ENCODE measurements at regions not wholly inside any gene's neighbourhood (a gene's known extent, or its start where the extent isn't known, plus 50 kb on each side); places are given as distances from the start of the nearest gene placed in this dataset.

DNA sequence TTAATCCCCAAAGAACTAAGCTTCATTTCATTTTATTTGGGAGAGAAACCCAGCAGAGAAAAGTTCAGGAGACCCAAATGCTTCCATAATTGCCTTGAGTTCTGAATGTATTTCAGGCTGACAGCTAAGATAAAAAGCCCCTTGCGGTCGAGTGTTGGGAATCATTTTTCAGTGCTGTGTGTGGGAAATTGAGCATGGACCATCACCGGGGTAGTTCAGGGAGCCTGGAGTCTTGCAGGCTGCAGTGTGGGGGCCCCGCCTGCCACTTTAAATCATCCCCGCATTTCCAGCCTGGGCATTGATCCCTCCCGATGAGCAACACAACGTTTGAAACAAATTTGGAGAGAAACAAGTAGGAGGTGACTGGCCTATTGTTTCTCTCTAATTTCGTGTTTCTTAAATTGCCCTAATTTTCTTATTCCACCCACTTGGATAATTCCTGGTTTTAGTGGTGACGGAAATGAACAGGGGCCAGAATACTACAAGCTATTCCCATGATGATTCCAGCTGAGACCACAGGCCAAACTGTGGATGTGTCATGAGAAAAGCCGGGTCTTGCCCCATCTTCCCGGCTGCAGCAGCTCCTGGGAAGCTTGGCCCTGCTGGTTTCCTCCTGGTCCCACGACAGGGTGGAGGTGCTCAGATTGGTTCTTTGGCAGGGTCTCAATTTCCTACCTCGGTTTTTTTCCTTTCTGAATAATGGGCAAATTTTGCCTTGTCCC lies 75.1 kb downstream of the FOXL1 start:
- FAIRE-seq = no peak
- TF ChIP-seq JUNB (IDR thresholded peaks at IDR 0.05) (no peak), TFCP2L1 (CRISPR knock-in tag; IDR thresholded peaks at IDR 0.05) (no peak), CHD4 (IDR thresholded peaks at IDR 0.05; ENCODE audit: borderline replicate concordance) (no peak), EHMT2 (IDR thresholded peaks at IDR 0.05; ENCODE audit: low read depth) (no peak), ESRRA (IDR thresholded peaks at IDR 0.05; ENCODE audit: borderline replicate concordance, low read length) (no peak), ZNF302 (CRISPR knock-in tag; IDR thresholded peaks at IDR 0.05) (no peak), NR3C1 (IDR thresholded peaks at IDR 0.05) (no peak)
- TF ChIP-seq, protein P1, sequence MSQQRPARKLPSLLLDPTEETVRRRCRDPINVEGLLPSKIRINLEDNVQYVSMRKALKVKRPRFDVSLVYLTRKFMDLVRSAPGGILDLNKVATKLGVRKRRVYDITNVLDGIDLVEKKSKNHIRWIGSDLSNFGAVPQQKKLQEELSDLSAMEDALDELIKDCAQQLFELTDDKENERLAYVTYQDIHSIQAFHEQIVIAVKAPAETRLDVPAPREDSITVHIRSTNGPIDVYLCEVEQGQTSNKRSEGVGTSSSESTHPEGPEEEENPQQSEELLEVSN (IDR thresholded peaks at IDR 0.05; ENCODE audit: borderline replicate concordance, low read depth) = no peak
- TF ChIP-seq, protein P2, sequence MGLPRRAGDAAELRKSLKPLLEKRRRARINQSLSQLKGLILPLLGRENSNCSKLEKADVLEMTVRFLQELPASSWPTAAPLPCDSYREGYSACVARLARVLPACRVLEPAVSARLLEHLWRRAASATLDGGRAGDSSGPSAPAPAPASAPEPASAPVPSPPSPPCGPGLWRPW (IDR thresholded peaks at IDR 0.05) = no peak
- TF ChIP-seq, protein P3, sequence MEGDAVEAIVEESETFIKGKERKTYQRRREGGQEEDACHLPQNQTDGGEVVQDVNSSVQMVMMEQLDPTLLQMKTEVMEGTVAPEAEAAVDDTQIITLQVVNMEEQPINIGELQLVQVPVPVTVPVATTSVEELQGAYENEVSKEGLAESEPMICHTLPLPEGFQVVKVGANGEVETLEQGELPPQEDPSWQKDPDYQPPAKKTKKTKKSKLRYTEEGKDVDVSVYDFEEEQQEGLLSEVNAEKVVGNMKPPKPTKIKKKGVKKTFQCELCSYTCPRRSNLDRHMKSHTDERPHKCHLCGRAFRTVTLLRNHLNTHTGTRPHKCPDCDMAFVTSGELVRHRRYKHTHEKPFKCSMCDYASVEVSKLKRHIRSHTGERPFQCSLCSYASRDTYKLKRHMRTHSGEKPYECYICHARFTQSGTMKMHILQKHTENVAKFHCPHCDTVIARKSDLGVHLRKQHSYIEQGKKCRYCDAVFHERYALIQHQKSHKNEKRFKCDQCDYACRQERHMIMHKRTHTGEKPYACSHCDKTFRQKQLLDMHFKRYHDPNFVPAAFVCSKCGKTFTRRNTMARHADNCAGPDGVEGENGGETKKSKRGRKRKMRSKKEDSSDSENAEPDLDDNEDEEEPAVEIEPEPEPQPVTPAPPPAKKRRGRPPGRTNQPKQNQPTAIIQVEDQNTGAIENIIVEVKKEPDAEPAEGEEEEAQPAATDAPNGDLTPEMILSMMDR (IDR thresholded peaks at IDR 0.05) = no peak
- TF ChIP-seq, protein P4, sequence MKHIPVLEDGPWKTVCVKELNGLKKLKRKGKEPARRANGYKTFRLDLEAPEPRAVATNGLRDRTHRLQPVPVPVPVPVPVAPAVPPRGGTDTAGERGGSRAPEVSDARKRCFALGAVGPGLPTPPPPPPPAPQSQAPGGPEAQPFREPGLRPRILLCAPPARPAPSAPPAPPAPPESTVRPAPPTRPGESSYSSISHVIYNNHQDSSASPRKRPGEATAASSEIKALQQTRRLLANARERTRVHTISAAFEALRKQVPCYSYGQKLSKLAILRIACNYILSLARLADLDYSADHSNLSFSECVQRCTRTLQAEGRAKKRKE (CRISPR knock-in tag; IDR thresholded peaks at IDR 0.05; ENCODE audit: low read depth) = no peak
- TF ChIP-seq, protein P5, sequence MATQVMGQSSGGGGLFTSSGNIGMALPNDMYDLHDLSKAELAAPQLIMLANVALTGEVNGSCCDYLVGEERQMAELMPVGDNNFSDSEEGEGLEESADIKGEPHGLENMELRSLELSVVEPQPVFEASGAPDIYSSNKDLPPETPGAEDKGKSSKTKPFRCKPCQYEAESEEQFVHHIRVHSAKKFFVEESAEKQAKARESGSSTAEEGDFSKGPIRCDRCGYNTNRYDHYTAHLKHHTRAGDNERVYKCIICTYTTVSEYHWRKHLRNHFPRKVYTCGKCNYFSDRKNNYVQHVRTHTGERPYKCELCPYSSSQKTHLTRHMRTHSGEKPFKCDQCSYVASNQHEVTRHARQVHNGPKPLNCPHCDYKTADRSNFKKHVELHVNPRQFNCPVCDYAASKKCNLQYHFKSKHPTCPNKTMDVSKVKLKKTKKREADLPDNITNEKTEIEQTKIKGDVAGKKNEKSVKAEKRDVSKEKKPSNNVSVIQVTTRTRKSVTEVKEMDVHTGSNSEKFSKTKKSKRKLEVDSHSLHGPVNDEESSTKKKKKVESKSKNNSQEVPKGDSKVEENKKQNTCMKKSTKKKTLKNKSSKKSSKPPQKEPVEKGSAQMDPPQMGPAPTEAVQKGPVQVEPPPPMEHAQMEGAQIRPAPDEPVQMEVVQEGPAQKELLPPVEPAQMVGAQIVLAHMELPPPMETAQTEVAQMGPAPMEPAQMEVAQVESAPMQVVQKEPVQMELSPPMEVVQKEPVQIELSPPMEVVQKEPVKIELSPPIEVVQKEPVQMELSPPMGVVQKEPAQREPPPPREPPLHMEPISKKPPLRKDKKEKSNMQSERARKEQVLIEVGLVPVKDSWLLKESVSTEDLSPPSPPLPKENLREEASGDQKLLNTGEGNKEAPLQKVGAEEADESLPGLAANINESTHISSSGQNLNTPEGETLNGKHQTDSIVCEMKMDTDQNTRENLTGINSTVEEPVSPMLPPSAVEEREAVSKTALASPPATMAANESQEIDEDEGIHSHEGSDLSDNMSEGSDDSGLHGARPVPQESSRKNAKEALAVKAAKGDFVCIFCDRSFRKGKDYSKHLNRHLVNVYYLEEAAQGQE (IDR thresholded peaks at IDR 0.05) = no peak
- 78% methylated on average over 13 of the region's 13 CpGs for WGBS (ENCODE audit: missing lambda C conversion rate)
- Histone ChIP-seq H3K27ac (no peak overlapping the region), H3K4me1 (no peaks in the 10 kb centered on the region), H3K9me3 (no peaks in the 10 kb centered on the region), H3K4me3 (no peak overlapping the region), H3K4me2 (no peak overlapping the region)
- ChIA-PET CTCF (interaction anchor here (1.5 kb wide), 1 partner anchor 12 kb away, joined by 4 read pairs; no protein-coding TSS in a partner anchor), POLR2A (no interaction called here)
- DNase-seq (ENCODE audit: low read depth in 1 of 2, low spot score in 1 of 2) = no peak
- no peak for ATAC-seq

DNA sequence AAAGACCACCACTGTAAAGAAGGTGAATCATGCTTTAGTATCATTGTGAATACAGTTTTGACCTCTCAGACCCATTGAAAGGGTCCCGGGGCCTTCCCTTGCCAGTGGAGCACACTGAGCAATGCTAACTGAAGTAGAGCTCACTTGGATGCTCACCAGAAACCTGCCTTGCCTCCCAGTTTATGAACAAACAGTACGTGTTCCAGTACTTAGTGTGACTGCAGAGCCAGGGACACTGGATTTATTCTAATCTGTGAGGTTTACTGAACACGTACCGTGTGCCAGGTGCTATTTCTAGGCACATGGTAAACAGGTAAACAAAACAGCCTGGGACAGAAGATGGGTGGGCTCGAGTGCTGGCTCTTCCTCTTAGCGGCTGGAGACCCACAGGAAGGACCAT lies 79.6 kb downstream of the FOXL1 start:
- Histone ChIP-seq H3K27ac (no peak overlapping the region; a peak in 1 of 6 replicates), H3K4me1 (no peaks in the 10 kb centered on the region; the same call in 2 of the 3 replicates), H3K9me3 (no peaks in the 10 kb centered on the region), H3K4me3 (no peak overlapping the region), H3K4me2 (no peak overlapping the region)
- ATAC-seq (no peak), DNase-seq (ENCODE audit: low read depth in 1 of 2, low spot score in 1 of 2) (no peak), FAIRE-seq (no peak)
- CTCF ChIA-PET = no interaction called here
- no peak for TF ChIP-seq HEYL (CRISPR knock-in tag; IDR thresholded peaks at IDR 0.05)
- WGBS (ENCODE audit: missing lambda C conversion rate) = 80% methylated on average over 6 of the region's 6 CpGs
- POLR2A ChIA-PET = no interaction called here

DNA sequence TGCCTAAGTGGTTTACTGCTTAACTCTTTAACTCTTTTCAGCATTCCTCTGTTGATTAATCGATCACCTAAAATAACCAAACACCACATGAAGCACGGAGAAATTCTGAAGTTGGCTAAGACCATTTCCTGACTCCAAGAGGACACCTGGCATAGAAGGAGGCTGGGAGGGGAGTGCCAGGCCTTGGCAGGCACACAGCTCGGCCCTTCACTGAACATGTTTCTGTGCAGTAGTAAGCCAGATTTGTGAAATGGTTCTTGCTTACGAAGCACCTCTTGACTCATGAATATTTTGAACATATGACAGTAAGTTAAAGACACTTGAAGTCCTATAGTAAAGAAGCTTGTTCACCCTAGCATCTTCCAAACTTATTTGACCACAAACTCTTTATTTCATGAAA lies 82.3 kb downstream of the FOXL1 start:
- FAIRE-seq (no peak), ATAC-seq (no peak), DNase-seq (ENCODE audit: low read depth in 1 of 2, low spot score in 1 of 2) (no peak)
- no peak overlapping the region for H3K4me2 ChIP-seq
- peak overlapping the region; percentile 9 to 11; a peak in 1 of 6 replicates for H3K27ac ChIP-seq
- no peak overlapping the region for H3K4me3 ChIP-seq
- WGBS (ENCODE audit: missing lambda C conversion rate) = 90% methylated on average over 4 of the region's 4 CpGs
- 0 out of 3 replicates have a peak, but pooled peaks cover under 1% of the 10 kb centered on the region for H3K9me3 ChIP-seq
- POLR2A ChIA-PET = no interaction called here
- H3K4me1 ChIP-seq = peaks cover 21% of the 10 kb centered on the region
- CTCF ChIA-PET = interaction anchor here (0.7 to 2.8 kb wide), 2 partner anchors 98 to 402 kb away, joined by 3 to 7 read pairs; no protein-coding TSS in a partner anchor
- TF ChIP-seq FOXS1 (CRISPR knock-in tag; IDR thresholded peaks at IDR 0.05) = no peak
- no peak for TF ChIP-seq ZSCAN20 (CRISPR knock-in tag; IDR thresholded peaks at IDR 0.05)
- TF ChIP-seq EHF (CRISPR knock-in tag; IDR thresholded peaks at IDR 0.05) = no peak
- no peak for TF ChIP-seq HOXB13 (CRISPR knock-in tag; IDR thresholded peaks at IDR 0.05; ENCODE audit: low read depth)
- no peak for TF ChIP-seq KDM5A (IDR thresholded peaks at IDR 0.05)
- TF ChIP-seq, protein P2 (IDR thresholded peaks at IDR 0.05) = no peak
- TF ChIP-seq SMC3 (IDR thresholded peaks at IDR 0.05) = no peak
- no peak for TF ChIP-seq EHMT2 (IDR thresholded peaks at IDR 0.05; ENCODE audit: low read depth)
- TF ChIP-seq RFX5 (IDR thresholded peaks at IDR 0.05) = no peak
- TF ChIP-seq ZC3H11A (IDR thresholded peaks at IDR 0.05) = no peak
- no peak for TF ChIP-seq RNF2 (IDR thresholded peaks at IDR 0.05; ENCODE audit: borderline replicate concordance, low read depth)
- TF ChIP-seq, protein P6, sequence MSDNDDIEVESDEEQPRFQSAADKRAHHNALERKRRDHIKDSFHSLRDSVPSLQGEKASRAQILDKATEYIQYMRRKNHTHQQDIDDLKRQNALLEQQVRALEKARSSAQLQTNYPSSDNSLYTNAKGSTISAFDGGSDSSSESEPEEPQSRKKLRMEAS (IDR thresholded peaks at IDR 0.05) = no peak
- no peak for TF ChIP-seq POLR2AphosphoS2 (conservative IDR thresholded peaks at IDR 0.05; ENCODE audit: low read length)
- no peak for TF ChIP-seq GATA3 (IDR thresholded peaks at IDR 0.05; ENCODE audit: borderline replicate concordance)
- TF ChIP-seq PHF8 (IDR thresholded peaks at IDR 0.05; ENCODE audit: borderline replicate concordance, low read depth) = no peak
- no peak for TF ChIP-seq HEYL (CRISPR knock-in tag; IDR thresholded peaks at IDR 0.05)
- no peak for TF ChIP-seq ZNF302 (CRISPR knock-in tag; IDR thresholded peaks at IDR 0.05)

All from A549 (cell line).